ENCODE measurements at regions not wholly inside any gene's neighbourhood (a gene's known extent, or its start where the extent isn't known, plus 50 kb on each side); places are given as distances from the start of the nearest gene placed in this dataset.
"Not testable (repeated sequence)": the region's sequence is repeated elsewhere in the genome, so short reads cannot be mapped to it uniquely, and the experiment has no call there.

DNA sequence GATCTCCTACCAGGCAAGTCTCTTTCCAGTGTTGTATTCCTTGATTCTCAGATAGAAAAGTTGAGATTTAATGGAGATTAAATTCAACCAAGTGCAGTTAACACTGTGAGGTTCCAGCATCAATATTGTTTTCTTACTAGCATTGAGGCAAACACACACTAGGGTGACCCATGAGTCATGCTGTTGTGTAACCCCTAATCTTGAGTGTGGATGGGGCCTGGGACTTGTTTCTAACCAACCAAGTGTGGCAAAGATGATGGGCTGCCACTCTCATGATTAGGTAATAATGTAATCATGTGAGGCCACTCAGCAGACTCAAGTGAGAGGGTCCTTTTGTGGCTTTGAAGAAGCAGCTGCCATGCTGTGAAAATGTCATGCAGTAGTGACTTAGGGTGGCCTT is 394.2 kb downstream of the IRX2 start:
- no peaks in the 10 kb centered on the region for H3K4me1 Mint-ChIP-seq (ENCODE audit: low read depth)
- no peak overlapping the region for H3K4me3 Mint-ChIP-seq
- H3K27me3 Mint-ChIP-seq, result no peaks in the 10 kb centered on the region

DNA sequence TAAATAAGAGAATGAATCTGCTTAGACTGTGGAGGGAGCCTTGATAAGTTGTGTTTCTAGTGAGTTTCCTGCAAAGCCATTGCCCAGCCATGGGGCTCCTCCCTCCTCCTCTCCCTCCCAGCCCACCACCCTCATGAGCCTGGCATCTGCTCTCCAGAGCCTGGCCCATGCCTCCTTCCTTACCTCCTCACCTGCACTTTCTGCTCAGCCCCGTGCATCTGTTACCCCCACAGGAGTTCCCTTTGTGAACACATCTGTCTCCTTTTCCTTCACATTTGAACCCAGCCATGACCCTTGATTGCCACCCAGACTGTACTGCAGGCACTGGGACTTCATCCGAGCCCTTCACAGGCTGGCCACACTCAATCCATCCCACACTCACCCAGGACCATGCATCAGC is 395.6 kb downstream of the IRX2 start:
- Mint-ChIP-seq H3K27ac (no peak overlapping the region), H3K9me3 (peaks cover 9% of the 10 kb centered on the region), H3K27me3 (no peaks in the 10 kb centered on the region), H3K4me3 (no peak overlapping the region), H3K4me1 (ENCODE audit: low read depth) (no peaks in the 10 kb centered on the region), H3K36me3 (ENCODE audit: low read depth) (no peaks in the 10 kb centered on the region)
- intact Hi-C loops (cut with micrococcal nuclease), result no loop called here

More for the DNA sequence above, 394.2 kb downstream of the IRX2 start:
- Mint-ChIP-seq H3K36me3 (ENCODE audit: low read depth) (no peaks in the 10 kb centered on the region), H3K27ac (no peak overlapping the region), H3K9me3 (no peaks in the 10 kb centered on the region)
- intact Hi-C loops (cut with micrococcal nuclease), result no loop called here

DNA sequence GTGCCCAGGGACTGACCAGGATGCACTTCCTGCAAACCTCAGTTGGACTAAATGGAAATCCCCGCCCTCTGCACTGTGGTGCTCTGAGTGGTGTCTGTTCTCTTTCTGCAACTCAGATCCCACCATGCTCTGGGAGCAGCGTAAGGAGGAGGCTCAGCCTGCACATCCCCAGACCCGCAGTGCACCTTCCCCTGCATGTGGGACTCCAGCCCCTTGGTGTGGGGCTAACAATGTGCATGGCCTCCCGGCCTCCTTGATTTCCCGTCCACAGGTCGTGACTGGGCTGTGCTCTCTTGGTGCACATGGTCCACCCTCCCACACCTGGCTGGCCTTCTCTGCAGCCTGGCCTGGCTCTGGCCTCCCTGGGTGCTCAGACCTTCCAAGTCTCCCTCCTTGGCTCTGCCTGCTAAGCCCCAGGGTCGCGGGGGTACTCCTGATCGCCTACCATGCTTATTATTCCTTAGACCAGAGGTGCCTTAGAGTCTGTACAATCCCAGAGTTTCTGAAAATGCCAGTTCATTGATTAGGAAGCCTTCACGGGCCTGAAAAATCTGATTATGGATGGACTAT is 397.5 kb downstream of the IRX2 start:
- Mint-ChIP-seq H3K4me1 (ENCODE audit: low read depth) (no peaks in the 10 kb centered on the region), H3K4me3 (no peak overlapping the region), H3K36me3 (ENCODE audit: low read depth) (no peaks in the 10 kb centered on the region), H3K9me3 (peaks cover 13% of the 10 kb centered on the region), H3K27ac (no peak overlapping the region), H3K27me3 (no peaks in the 10 kb centered on the region)
- intact Hi-C loops (cut with micrococcal nuclease), result no loop called here

DNA sequence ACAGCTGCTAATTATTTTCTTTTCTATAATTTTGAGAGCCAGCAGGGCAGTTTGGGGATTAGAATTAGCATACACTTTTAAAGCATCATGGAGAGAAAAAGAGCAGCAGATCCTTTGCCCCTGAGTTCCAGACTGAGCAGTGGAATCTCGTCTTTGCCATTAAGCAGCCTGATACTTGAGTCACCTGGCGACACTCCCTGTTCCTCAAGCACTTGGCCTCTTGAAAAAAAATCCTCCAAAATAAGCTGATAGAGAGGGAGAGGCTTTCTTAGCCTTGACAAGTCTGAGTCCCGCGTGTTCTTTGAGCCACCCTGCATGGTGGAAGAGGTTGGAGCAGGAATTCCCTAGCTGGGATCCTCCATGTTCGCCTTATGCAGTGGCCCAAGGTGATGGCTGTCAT is 398.3 kb downstream of the IRX2 start:
- Mint-ChIP-seq H3K4me1 (ENCODE audit: low read depth) (no peaks in the 10 kb centered on the region), H3K36me3 (ENCODE audit: low read depth) (no peaks in the 10 kb centered on the region), H3K27me3 (no peaks in the 10 kb centered on the region), H3K27ac (no peak overlapping the region), H3K9me3 (peaks cover 19% of the 10 kb centered on the region), H3K4me3 (no peak overlapping the region)
- intact Hi-C loops (cut with micrococcal nuclease), result no loop called here

DNA sequence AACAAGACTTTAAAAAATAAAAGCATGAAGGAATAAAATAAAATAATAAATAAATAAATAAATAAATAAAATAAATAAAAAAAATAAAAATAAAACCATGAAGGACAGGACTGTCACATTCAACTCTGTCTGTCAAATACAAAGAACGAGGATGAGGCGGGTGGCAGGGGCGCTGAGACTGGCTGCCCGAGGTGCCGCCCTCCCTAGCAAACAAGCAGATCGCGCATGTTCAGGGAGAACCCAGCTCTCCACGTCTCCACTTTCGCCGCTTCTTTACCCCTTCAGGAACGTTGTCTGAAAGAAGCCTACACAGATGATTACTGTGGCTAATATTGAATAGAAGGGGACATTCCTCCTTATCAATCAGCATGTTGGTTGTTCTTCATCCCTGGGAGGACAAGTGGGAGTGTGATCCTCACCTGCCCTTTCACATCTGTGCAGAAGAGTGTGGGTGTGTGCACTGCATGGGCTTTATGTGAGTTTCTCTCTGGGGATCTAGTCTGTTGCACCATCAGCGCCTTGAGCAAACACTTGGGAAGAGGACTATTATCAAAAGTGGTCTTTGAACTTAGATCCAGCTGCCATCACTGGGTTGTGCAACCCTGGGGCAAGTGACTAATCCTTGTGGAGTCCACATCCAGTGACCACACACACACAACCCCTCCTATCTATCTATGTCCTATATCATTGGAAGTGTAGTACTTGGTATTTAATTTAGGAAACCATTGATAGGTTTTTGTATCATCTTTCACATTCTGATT is 399.2 kb downstream of the IRX2 start:
- intact Hi-C loops (cut with micrococcal nuclease), result no loop called here
- Mint-ChIP-seq H3K27me3 (no peaks in the 10 kb centered on the region), H3K4me1 (ENCODE audit: low read depth) (no peaks in the 10 kb centered on the region)

DNA sequence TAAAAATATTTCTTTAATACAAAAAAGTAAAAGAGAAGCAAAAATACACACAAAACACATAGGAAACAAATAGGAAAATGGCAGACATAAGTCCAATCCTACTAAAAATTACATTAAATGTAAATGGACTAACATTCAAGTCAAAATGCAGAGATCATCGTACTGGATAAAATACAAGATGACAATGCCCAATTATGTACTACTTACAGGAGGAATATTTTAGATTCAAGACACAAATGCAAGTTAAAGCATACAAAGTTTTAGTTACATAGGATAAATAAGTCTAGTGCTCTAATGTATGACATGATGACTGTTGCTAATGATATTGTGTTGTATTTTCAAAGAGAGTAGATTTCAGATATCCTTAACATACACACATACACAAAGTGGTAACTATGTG is 401.7 kb downstream of the IRX2 start:
- intact Hi-C loops (cut with micrococcal nuclease); H3K36me3 Mint-ChIP-seq (ENCODE audit: low read depth); H3K27ac Mint-ChIP-seq; H3K4me1 Mint-ChIP-seq (ENCODE audit: low read depth); H3K4me3 Mint-ChIP-seq; H3K27me3 Mint-ChIP-seq: not testable (repeated sequence)
- H3K9me3 Mint-ChIP-seq, result peaks cover 47% of the 10 kb centered on the region

More for the DNA sequence above, 399.2 kb downstream of the IRX2 start:
- Mint-ChIP-seq H3K9me3 (peaks cover 29% of the 10 kb centered on the region), H3K27ac (no peak overlapping the region), H3K36me3 (ENCODE audit: low read depth) (no peaks in the 10 kb centered on the region), H3K4me3 (no peak overlapping the region)

DNA sequence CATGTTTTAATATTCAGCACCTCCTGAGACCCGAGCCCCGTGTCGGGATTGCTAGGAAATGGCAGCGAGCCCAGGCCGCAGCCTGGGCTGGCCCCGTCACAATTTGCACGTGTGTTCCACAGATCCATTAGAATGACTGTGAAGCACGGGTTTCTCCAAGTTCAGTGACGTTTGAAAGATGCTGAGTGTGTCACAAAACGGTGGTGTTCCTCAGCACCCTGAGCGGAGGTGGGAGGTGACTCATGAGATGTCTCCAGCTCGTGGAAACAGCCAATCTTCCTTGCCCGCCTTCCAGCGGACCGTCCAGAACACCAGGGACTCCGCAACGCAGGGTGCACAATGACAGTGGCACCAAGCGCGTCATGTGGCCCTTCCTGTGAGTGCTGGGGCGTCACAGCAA is 412.8 kb downstream of the IRX2 start:
- H3K9me3 Mint-ChIP-seq, result no peaks in the 10 kb centered on the region
- H3K27me3 Mint-ChIP-seq, result no peaks in the 10 kb centered on the region
- intact Hi-C loops (cut with micrococcal nuclease), result no loop called here
- no peak overlapping the region for H3K4me3 Mint-ChIP-seq
- no peak overlapping the region for H3K27ac Mint-ChIP-seq
- no peaks in the 10 kb centered on the region for H3K4me1 Mint-ChIP-seq (ENCODE audit: low read depth)
- no peaks in the 10 kb centered on the region for H3K36me3 Mint-ChIP-seq (ENCODE audit: low read depth)

DNA sequence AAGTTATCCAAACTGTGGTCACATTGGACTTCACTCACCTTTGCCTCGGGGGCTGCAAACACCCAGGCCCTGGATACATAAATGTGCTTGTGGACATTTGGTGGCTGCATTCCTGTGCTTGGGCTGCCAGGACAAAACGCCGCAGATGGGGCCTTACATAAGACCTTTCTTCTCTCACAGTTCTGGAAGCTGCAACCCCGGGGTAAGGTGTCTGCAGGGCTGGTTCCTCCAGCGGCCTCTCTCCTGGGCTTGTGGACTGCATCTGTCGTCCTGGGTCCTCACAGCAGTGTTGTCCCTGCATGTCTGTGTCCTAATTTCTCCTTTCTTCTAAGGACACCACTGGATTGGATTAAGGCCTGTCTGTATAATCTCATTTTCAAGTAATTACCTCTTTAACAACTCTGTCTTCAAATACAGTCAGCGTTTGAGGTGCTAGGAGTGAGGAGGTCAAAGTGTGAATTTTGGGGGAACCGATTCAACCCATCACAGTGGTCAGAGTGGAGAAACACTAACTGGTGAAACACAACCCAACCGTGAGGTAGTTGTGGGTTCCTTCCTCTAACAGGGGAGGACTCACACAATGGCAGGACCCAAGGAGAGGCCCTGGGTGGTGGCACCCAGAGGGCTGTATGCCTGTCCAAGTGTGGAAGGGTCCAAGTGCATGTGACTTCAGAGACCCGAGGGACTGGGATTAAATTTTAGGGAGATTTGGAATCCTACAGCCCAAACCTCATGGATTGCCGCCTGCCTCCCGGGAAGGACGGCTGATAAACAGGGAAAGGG is 415.6 kb downstream of the IRX2 start:
- peaks cover 21% of the 10 kb centered on the region for H3K9me3 Mint-ChIP-seq
- no peak overlapping the region for H3K4me3 Mint-ChIP-seq
- intact Hi-C loops (cut with micrococcal nuclease), result no loop called here
- H3K4me1 Mint-ChIP-seq (ENCODE audit: low read depth), result no peaks in the 10 kb centered on the region
- H3K27me3 Mint-ChIP-seq, result no peaks in the 10 kb centered on the region
- no peaks in the 10 kb centered on the region for H3K36me3 Mint-ChIP-seq (ENCODE audit: low read depth)
- H3K27ac Mint-ChIP-seq, result no peak overlapping the region

DNA sequence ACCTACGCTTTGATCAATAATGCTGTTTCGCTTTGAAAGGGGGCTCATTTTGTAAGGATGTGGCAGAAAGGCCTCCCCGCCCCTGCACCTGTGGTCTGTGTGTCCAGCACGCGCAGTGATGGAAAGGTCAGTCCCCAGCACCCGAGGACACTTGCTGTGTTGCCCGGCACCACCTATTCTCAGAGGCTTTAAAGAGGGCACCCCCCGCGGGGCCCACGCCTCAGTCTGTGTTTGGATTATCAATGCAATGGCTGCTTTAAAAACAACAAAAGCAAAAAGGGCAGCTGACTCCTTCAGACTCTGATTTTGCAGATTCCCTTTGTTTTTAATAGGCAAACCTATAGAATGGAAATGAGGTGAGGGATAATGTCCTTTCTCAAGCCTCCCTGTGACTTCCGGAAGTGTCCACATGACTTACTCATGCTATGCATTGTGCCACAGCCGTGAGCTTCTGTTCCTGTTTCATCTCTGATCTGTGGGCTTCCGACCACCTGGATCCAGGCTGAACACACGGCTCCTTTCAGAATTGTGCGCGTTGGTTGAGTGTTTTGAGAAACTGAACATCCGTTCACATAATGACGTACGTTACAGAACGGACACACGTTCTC is 416.2 kb downstream of the IRX2 start:
- Mint-ChIP-seq H3K36me3 (ENCODE audit: low read depth) (no peaks in the 10 kb centered on the region), H3K9me3 (peaks cover 21% of the 10 kb centered on the region), H3K4me1 (ENCODE audit: low read depth) (no peaks in the 10 kb centered on the region), H3K27me3 (no peaks in the 10 kb centered on the region), H3K27ac (no peak overlapping the region), H3K4me3 (no peak overlapping the region)
- intact Hi-C loops (cut with micrococcal nuclease), result no loop called here

DNA sequence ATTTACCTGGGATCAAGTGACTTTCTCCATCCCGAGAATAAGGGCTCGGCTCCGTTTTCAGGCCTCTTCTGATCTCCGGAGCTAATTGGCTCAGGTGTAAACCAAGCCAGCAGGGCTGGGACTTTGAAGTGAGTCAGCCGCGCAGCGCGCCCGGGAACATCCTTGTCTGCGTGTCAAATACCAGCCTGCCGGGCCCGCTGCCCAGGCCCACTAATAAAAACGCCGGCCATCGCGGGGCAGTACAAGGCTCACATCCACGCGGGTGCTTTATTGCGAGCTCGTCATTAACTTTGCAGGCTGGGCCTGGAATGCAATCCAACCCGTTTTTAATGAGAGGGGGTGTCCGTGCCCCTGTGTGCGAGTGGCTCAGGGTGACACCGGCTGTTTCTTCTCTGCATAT is 416.8 kb downstream of the IRX2 start:
- peaks cover 21% of the 10 kb centered on the region for H3K9me3 Mint-ChIP-seq
- no peaks in the 10 kb centered on the region for H3K36me3 Mint-ChIP-seq (ENCODE audit: low read depth)
- no peak overlapping the region for H3K4me3 Mint-ChIP-seq
- H3K4me1 Mint-ChIP-seq (ENCODE audit: low read depth), result no peaks in the 10 kb centered on the region
- H3K27me3 Mint-ChIP-seq, result no peaks in the 10 kb centered on the region
- no peak overlapping the region for H3K27ac Mint-ChIP-seq
- intact Hi-C loops (cut with micrococcal nuclease), result no loop called here

DNA sequence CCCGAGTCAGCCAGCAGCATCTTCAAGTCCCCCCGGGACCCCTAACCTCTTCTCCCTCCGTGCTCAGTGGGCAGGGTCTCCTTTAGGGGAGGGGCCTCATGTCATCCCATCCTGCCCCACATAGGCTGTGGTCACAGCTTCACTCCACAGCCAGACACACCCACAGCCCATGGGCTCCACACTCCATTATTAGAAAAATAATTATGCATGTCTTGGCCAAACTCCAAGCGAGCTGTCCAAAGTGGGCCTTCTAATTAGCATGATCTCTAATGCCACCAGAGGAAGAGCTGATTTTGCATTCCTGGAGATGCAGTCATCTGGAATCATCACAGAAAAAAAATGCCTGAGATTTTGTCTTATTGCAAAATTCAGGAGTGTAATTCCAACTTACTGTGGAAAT is 418.2 kb downstream of the IRX2 start:
- Mint-ChIP-seq H3K27ac (no peak overlapping the region), H3K27me3 (no peaks in the 10 kb centered on the region), H3K4me3 (no peak overlapping the region), H3K4me1 (ENCODE audit: low read depth) (no peaks in the 10 kb centered on the region), H3K9me3 (peaks cover 21% of the 10 kb centered on the region), H3K36me3 (ENCODE audit: low read depth) (no peaks in the 10 kb centered on the region)
- intact Hi-C loops (cut with micrococcal nuclease), result no loop called here

DNA sequence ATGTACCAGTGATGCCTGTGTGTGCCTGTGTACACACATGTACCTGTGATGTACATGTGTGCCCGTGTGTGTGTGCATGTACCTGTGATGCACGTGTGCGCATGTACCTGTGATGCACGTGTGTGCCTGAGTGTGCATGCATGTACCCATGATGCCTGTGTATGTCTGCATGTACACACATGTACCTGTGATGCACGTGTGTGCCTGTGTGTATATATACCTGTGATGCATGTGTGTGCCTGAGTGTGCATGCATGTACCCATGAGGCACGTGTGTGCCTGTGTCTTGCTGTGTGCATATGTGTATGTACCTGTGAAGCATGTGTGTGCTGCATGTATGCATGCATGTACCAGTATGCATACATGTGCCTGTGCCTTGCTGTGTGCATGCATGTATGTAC is 419.0 kb downstream of the IRX2 start:
- Mint-ChIP-seq H3K4me3 (no peak overlapping the region), H3K36me3 (ENCODE audit: low read depth) (no peaks in the 10 kb centered on the region), H3K9me3 (peaks cover 22% of the 10 kb centered on the region), H3K27me3 (no peaks in the 10 kb centered on the region), H3K4me1 (ENCODE audit: low read depth) (no peaks in the 10 kb centered on the region), H3K27ac (no peak overlapping the region)
- intact Hi-C loops (cut with micrococcal nuclease), result no loop called here

DNA sequence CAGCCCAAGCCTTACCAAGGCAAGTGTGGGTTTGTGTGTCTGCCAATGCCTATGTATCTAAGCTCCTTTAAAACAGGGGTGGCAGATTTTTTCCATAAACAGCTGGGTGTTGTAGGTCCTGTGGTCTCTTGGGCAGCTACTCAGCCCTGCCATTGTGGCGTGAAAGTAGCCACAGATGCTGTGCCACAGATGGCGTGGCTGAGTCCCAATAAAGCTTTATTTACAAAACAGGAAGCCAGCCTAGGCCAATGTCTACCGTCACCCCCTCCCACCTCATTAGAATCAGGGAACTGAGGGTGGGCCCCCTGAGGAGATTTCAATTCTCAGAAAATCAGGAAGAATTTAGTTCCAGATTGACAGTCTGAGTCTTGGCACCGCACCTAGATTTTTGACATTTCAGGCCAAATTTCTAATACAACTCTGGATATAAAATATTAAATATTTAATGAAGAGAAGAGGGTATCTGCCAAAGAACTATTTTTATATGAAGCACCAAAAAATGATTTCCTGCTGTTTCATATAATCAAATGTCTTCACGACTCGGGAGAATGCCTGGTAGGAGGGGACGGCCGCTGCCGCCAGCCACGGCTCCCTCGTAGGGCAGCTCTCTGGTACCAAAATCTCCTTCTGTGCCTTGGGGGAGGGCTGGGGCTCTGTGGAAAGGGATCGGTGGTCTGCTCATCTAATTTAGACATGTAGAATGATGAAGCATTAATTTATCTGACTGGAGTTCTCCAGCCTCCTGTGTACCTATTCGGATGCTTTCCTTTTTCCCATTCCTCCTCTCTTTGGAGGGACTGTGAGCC is 420.9 kb downstream of the IRX2 start:
- H3K4me3 Mint-ChIP-seq, result no peak overlapping the region
- no peak overlapping the region for H3K27ac Mint-ChIP-seq
- H3K4me1 Mint-ChIP-seq (ENCODE audit: low read depth), result no peaks in the 10 kb centered on the region
- no peaks in the 10 kb centered on the region for H3K36me3 Mint-ChIP-seq (ENCODE audit: low read depth)
- intact Hi-C loops (cut with micrococcal nuclease), result no loop called here
- H3K9me3 Mint-ChIP-seq, result peaks cover 30% of the 10 kb centered on the region
- no peaks in the 10 kb centered on the region for H3K27me3 Mint-ChIP-seq
